Epithelial cell of esophagus (primary cell): ENCODE measurements at regions not wholly inside any gene's neighbourhood (a gene's known extent, or its start where the extent isn't known, plus 50 kb on each side); places are given as distances from the start of the nearest gene placed in this dataset.

ENCODE experiments used
- DNase-seq: peaks from one replicate; pipeline ENCODE4 v3.0.0; 2010; ENCODE audit warnings: low read depth
- H3K4me3 ChIP-seq: 2 replicates; pipeline ENCODE4 v1.5.1; 2011; ENCODE audit warnings: mild to moderate bottlenecking, low read length, control low read depth
- TF ChIP-seq, protein P1 (sequence below): IDR thresholded peaks from 2 replicates; pipeline ENCODE4 v1.5.1; 2011; ENCODE audit warnings: low read depth, mild to moderate bottlenecking, low read length, control low read depth, inconsistent platforms; ENCODE audit not compliant: insufficient read depth; ENCODE audit errors: missing control alignments

DNA sequence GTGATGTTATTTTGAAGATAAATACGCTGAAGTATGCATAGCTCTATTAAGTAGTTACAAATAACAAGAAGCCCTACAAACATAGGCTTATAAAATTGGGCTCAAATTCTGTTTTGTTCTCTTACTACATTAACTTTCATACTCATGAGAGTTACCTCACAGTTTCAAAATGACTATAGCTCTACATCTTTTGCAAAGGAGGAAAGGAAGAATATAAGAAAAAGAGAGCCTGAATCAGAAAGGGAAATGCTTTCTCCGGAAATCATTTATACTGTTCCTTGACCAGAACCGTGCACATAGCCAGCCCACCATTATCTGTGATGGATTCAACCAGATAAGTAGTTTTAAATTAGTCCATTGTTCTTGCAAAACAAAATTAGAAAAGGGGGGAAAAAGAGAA lies 1252.1 kb downstream of the NCAM2 start:
- TF ChIP-seq, protein P1, sequence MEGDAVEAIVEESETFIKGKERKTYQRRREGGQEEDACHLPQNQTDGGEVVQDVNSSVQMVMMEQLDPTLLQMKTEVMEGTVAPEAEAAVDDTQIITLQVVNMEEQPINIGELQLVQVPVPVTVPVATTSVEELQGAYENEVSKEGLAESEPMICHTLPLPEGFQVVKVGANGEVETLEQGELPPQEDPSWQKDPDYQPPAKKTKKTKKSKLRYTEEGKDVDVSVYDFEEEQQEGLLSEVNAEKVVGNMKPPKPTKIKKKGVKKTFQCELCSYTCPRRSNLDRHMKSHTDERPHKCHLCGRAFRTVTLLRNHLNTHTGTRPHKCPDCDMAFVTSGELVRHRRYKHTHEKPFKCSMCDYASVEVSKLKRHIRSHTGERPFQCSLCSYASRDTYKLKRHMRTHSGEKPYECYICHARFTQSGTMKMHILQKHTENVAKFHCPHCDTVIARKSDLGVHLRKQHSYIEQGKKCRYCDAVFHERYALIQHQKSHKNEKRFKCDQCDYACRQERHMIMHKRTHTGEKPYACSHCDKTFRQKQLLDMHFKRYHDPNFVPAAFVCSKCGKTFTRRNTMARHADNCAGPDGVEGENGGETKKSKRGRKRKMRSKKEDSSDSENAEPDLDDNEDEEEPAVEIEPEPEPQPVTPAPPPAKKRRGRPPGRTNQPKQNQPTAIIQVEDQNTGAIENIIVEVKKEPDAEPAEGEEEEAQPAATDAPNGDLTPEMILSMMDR, result no peak
- no peak for DNase-seq
- H3K4me3 ChIP-seq, result no peak overlapping the region

DNA sequence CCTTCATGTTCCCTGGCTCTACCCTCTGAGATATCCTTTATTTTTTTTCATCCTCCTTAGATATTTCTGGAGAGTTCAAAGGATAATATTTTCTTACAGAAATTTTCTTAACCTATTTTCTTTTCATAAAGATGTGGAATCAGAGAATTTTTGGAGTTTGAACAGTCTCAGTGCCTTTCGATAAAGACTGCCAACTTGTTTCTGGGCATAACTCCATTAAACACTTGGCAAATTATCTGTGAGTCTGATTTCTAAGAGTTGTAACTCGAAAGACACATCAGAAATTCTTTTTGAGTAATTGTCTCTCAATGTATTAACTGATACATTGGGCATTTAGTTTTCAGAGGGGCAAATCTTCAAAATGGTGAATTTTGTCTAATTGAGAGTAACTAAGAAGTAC lies 1255.6 kb downstream of the NCAM2 start:
- TF ChIP-seq, protein P1, result no peak
- no peak overlapping the region for H3K4me3 ChIP-seq
- DNase-seq, result no peak

DNA sequence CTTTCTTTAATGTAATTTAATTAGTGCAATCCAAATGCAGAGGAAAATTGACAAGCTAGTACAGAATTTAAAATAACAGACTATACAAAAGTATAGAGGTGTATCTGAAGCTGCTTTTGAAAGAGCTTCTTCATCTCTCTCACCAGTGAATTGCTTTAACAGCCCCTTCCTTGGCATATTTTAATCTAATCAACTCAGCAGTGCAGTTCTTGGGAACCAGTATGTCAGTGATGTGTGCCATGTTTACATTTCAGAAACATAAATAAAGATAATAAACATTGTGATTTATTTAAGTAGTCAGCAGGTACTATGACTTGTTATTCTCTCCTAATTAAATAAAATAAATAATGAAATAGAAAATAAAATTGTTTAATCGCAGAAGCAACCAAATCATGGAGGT lies 1260.6 kb downstream of the NCAM2 start:
- H3K4me3 ChIP-seq, result no peak overlapping the region
- TF ChIP-seq, protein P1, result no peak
- DNase-seq, result no peak

DNA sequence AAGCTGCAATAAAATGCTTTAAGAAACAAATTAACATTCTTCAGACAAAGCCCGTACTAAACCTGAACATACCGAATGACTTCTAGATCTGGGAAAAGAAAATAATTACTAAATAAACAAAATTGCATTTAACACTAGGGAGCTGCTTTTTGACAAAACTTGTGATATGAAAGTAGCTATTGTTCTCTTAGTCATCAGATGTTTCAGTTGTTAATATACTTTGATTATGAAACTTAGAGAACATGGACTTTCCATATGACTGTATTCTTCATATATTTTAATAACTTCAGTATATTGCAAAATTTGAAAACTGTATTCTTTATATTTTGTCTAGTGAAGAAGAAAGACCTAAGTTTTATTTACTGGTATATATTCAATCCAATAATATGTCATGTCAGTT lies 1262.1 kb downstream of the NCAM2 start:
- H3K4me3 ChIP-seq, result no peak overlapping the region
- no peak for DNase-seq
- TF ChIP-seq, protein P1, result no peak

DNA sequence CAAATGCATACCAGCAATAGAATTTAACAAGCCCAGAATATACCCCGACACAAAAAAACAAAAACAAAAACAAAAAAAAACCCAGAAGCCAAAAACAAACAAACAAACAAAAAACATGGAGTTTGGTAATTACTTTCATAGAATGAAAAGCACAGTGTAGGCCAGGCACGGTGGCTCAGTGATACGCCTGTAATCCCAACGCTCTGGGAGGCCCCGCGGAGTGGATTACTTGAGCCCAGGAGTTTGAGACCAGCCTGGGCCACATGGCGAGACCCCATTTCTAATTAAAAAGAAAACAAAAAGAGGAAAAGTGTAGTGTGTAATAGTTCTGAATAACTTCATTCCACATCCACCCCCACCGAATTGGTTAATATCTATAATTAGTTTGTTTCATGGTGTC lies 1265.7 kb downstream of the NCAM2 start:
- TF ChIP-seq, protein P1, result no peak
- no peak for DNase-seq
- no peak overlapping the region for H3K4me3 ChIP-seq

DNA sequence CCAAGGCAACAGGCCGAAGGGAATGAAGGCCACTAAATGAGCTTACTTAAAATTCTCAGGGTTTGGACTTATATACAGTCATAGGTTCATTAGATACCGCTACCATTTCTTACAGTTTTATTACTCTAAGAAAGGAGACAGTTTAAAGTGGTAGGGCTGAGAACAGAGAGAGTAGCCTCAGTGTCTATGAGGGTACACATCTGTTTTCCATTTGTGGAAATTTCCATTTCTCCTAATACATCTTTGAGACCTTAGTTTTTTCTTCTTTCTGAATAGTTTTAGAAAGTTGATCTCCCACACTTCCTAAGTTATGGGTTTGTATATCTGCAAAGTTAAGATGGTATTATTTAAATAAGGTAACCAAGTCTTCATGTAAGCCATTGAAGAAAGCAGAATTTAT lies 1279.1 kb downstream of the NCAM2 start:
- TF ChIP-seq, protein P1, result no peak
- H3K4me3 ChIP-seq, result no peak overlapping the region
- no peak for DNase-seq

DNA sequence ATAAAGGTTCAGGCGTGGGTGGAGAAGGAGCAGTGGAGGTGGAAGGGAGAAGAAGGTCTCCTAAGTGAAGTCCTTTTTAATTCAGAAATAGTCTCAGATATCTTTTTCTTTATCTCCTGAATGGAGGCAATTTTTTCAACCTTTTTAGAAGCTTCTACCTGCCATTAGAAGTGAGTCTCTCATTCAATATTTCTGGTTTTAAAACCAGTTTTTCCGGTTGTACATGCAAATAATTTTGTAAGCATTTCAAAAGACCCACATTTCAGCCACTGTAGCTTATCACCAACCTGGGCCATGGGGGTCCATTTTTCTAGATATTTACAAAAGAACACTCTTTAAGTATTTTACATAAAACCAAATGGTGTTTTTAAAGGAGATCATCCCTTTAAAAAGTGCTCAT lies 1280.2 kb downstream of the NCAM2 start:
- no peak overlapping the region for H3K4me3 ChIP-seq
- no peak for DNase-seq
- TF ChIP-seq, protein P1, result no peak
